ENCODE measurements at regions not wholly inside any gene's neighbourhood (a gene's known extent, or its start where the extent isn't known, plus 50 kb on each side); places are given as distances from the start of the nearest gene placed in this dataset.
"Not testable (repeated sequence)": the region's sequence is repeated elsewhere in the genome, so short reads cannot be mapped to it uniquely, and the experiment has no call there.

DNA sequence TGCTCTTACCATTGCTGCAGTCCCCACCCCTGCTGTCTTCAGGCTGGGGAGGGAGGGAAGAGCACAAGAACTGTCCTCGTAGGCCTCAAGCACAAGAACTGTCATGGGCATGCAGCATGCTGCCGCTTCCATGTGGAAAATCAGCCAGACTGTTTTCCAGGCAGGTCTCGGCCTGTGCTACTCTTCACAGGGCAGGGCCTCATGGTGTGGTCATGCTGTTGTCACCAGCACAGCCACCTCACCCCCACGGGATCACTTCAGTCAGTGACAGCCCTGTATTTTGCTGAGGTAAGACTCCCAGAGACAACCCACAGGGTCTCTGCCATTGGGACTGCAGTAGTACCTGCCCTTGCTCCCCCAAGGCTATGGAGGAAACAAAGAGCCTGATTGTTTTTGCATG lies 205.3 kb downstream of the NAP1L3 start:
- no peak for DNase-seq (ENCODE audit: low read depth)

- no peak for DNase-seq (ENCODE audit: low read depth)
These were observed 207.0 kb downstream of the NAP1L3 start for GRCh38 chrX:93466383-93466782.

DNA sequence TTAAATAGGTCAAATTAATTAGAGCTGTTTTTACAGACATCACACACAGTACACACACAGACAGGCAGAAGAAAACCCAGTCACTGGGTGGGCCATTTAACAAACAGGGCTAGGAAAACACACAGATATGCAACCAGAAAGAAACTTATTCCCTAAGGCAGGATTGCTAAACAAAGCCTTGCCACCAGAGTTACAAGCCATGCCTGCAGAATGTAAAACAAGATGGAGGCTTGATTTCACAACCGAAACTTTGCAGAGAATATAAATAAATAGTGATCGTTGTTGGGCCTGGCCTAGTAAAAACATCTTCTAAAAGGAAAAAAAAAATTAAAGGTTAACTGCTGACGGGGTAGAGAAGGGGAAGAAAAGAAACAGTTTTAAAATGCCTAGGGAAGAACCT lies 212.3 kb downstream of the NAP1L3 start:
- DNase-seq (ENCODE audit: low read depth), result no peak

DNA sequence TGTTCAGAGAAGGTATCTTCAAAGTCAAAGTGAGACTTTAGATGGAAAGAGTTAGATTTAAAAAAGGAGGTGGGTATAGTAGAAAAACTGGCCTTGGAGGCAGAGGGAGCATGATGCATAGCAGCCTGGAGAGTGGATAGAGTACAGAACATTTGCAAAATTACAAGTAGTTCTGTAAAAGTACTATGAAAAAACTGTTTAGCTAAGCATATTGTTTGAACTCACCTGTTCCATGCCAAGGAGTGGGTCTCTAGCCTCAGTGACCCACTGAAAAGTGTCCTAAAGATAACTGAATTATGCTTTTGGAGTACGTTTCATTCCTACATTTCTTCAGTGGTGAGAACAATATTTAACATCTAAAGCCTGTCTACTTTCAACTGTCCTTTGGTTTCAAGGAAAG lies 218.9 kb downstream of the NAP1L3 start:
- DNase-seq (ENCODE audit: low read depth), result no peak

GRCh38 chrX:93434721-93435120 lies 238.7 kb downstream of the NAP1L3 start:
- DNase-seq (ENCODE audit: low read depth), result not testable (repeated sequence)

DNA sequence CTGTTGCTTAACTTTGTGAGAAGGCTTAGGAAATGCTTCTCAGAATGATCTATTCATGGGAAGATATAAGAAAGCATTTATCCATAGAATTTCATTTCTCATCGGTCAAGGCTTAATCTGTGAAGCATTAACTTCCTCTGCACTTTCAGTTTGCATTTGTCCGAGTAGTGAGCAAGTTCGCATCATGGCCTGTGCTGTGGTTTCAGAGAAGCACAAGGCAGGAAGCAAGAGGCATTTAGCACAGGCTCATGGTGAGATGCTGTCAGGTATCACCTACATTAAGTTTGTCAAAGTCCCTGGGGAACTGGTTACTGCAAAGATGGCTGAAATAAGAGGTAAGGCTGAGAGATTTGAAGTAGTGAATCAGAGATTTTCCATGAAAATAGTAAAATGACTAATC lies 244.9 kb downstream of the NAP1L3 start:
- no peak for DNase-seq (ENCODE audit: low read depth)

- peak; percentile 19 for DNase-seq (ENCODE audit: low read depth)
These were observed 250.7 kb downstream of the NAP1L3 start for GRCh38 chrX:93422693-93423092.

DNA sequence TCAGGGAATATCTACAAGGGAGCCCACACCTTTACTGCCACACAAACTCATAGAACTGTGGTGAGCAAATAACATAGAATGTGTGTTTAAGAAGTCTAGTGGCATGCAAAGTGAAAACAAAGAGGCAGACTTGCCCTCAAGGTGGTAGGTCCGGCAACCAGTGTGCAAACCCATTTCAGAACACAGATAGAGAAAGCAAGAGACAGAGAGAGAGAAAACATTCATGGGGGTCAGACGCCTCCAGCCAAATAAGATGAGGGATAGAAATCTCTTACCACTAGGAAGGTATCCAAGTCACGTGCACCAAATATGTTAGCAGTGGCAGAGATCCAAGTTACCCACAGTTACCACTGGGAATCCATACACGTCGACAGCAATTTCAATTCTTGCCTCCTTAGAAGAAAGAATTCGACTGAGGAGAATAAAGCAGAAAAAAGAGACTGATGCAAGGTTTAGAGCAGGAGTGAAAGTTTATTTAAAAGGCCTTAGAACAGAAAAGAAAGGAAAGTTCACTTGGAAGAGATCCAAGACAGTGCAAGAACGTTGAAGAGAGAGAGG lies 252.8 kb downstream of the NAP1L3 start:
- DNase-seq (ENCODE audit: low read depth), result no peak

DNA sequence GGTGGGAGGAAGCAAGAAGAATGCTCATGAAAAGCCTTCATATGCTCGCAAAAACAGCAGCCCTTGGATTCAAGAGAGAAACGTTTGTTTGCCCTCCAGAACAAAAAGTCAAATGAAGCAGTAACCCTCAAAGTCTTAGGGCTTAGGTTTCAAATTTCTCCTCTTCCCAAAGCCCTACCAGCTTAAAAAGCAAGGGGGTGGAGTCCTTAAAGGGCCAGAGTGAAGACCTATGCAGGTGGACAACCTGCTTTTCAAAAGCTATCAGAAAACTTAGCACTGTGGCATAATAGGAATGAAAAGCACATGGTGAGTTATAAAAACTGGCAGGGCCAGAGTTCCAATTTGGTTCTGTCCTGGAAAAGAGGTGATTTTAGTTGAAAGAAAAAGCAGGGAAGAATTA lies 253.3 kb downstream of the NAP1L3 start:
- no peak for DNase-seq (ENCODE audit: low read depth)

- no peak for DNase-seq (ENCODE audit: low read depth)
These were observed 253.7 kb downstream of the NAP1L3 start for GRCh38 chrX:93419642-93420041.

- no peak for DNase-seq (ENCODE audit: low read depth)
These were observed 269.3 kb downstream of the NAP1L3 start for GRCh38 chrX:93404121-93404520.

DNA sequence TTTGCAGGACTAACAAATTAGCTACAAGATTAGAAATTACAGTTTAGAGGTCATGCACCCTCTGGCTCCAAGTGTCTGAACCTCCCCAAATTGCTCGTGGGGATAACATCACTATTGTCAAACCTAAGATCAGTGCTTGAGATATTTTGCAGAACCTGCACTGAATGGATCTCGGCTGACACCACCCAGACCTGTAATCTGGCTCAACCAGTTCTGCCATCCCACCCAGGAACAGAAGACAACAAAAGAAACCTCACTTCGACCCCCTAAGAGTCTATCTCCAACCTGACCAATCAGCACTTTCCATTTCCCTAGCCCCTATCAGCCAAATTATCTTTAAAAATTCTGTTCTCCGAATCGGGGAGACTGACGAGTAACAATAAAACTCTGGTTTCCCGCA lies 318.7 kb downstream of the NAP1L3 start:
- DNase-seq (ENCODE audit: low read depth), result no peak

- DNase-seq (ENCODE audit: low read depth), result no peak
These were observed 327.1 kb downstream of the NAP1L3 start for GRCh38 chrX:93346309-93346708.

DNA sequence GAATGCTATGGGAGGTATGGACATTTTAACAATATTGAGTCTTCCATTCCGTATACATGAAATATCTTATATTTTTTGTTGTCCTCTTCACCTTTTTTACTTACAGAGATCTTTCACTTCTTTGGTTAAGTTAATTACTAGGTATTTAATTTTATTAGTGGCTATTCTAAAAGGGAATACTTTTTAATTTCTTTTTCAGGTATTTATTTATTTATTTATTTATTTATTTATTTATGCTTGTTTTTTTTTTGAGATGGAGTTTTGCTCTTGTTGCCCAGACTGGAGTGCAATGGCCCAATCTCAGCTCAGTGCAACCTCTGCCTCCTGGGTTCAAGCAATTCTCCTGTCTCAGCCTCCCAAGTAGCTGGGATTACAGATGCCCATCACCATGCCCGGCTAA lies 329.1 kb downstream of the NAP1L3 start:
- not testable (repeated sequence) for DNase-seq (ENCODE audit: low read depth)

DNA sequence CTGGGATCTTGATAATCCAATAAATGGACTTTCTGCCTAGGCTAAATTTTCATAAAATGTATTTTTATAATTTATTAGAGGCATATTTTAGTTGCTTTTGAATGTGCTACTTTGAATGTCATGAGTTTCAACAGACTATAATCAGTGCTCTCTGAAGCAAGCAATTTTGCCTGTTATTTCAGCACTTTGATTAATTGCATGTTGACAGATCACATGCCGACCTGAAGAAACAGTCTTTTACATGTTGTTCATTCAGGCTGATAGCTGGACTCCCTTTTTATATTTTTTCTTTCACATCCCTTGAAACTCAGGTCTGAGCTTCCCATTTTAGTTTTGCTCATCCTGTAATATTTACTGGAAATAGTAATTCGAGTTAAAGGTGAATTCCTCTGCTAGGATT lies 341.0 kb downstream of the NAP1L3 start:
- DNase-seq (ENCODE audit: low read depth), result no peak

GRCh38 chrX:93322110-93322509 lies 351.3 kb downstream of the NAP1L3 start:
- no peak for DNase-seq (ENCODE audit: low read depth)

DNA sequence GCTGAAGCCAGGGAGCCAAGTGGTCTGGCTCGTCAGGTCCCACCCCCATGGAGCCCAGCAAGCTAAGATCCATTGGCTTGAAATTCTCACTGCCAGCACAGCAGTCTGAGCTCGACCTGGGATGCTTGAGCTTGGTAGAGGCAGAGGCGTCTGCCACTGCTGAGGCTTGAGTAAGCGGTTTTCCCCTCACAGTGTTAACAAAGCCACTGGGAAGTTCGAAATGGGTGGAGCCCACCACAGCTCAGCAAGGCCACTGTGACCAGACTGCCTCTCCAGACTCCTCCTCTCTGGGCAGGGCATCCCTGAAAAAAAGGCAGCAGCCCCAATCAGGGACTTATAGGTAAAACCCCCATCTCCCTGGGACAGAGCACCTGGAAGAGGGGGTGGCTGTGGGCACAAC lies 353.8 kb downstream of the NAP1L3 start:
- no peak for DNase-seq (ENCODE audit: low read depth)

Data from HT1080 (cell line).